K562 (cell line): ENCODE measurements at regions not wholly inside any gene's neighbourhood (a gene's known extent, or its start where the extent isn't known, plus 50 kb on each side); places are given as distances from the start of the nearest gene placed in this dataset.
"Not testable (repeated sequence)": the region's sequence is repeated elsewhere in the genome, so short reads cannot be mapped to it uniquely, and the experiment has no call there.

Source experiments
- ATAC-seq: fragments of 200-7000 bp; cut with Tn5 transposase; 3 replicates; pipeline ENCODE4 v1.9.1; 2020; ENCODE audit warnings: moderate library complexity
- BruUV-seq: library from RNA; stranded (reverse); fragments of 400-500 nt; replicated peaks from 2 replicates; lab custom pipeline; 2021; lab: Mats Ljungman, UMichigan
- CTCF ChIA-PET: fragments of 300-600 bp; formaldehyde crosslinking; extraction: SDS; loops from one replicate; lab custom pipeline; 2021; ENCODE audit warnings: low intra/inter-chr PET ratio; lab: Yijun Ruan, JAX
- POLR2A ChIA-PET: fragments of 300-600, 350-650 bp; sonication (Branson Sonifier 250); formaldehyde crosslinking; extraction: SDS; loops from one replicate; lab custom pipeline; 2021; ENCODE audit warnings: antibody characterized with exemption, inconsistent platforms; lab: Yijun Ruan, JAX
- DNase-seq, 4 experiments: peaks; one replicate each; pipeline versions ENCODE4 v3.0.0 to v3.0.0-alpha.2; 2011 to 2018; ENCODE audit warnings: low spot score in 3 of 4, mixed read lengths in 3 of 4; ENCODE audit errors: extremely low read depth in 1 of 4
- FAIRE-seq: peaks from 2 replicates; lab custom pipeline; 2011; peaks lifted over from hg19 to GRCh38; lab: Jason Lieb, UNC
- H2AFZ ChIP-seq: 2 replicates; pipeline ENCODE4 v1.6.0; 2011; ENCODE audit warnings: low read depth, low read length, control low read depth, inconsistent platforms
- H3K27ac ChIP-seq: fragments of 200-600 bp; 3 replicates; pipeline ENCODE4 v1.8.0; 2011; ENCODE audit warnings: low read depth, mild to moderate bottlenecking, control low read depth, inconsistent platforms, low read length, moderate library complexity, mixed read lengths; ENCODE audit errors: extremely low read depth
- H3K27me3 ChIP-seq, 2 experiments: fragments of 300-600 bp in 1 of 2; 2 replicates in 1 of 2; 3 replicates in 1 of 2; pipeline versions ENCODE4 v1.6.0 to v1.8.0; 2011; ENCODE audit warnings: inconsistent platforms in 2 of 2, low read length in 2 of 2, mild to moderate bottlenecking in 1 of 2, mixed read lengths in 1 of 2, moderate library complexity in 1 of 2; ENCODE audit not compliant: control insufficient read depth in 2 of 2, insufficient read depth in 2 of 2
- H3K36me3 ChIP-seq: fragments of 300-600 bp; 3 replicates; pipeline ENCODE4 v1.8.0; 2011; ENCODE audit warnings: mild to moderate bottlenecking, low read length, inconsistent platforms; ENCODE audit not compliant: control insufficient read depth, insufficient read depth
- H3K4me1 ChIP-seq, 2 experiments: fragments of 200-600 bp in 1 of 2; replicated peaks in 1 of 2; 2 replicates in 1 of 2; 3 replicates in 1 of 2; pipeline versions ENCODE4 v1.5.1 to v1.8.0; 2011; ENCODE audit warnings: inconsistent platforms in 2 of 2, low read length in 2 of 2, mild to moderate bottlenecking in 1 of 2, mixed read lengths in 1 of 2, moderate library complexity in 1 of 2; ENCODE audit not compliant: control insufficient read depth in 2 of 2, insufficient read depth in 2 of 2
- H3K4me2 ChIP-seq: 2 replicates; pipeline ENCODE4 v1.6.1; 2011; ENCODE audit warnings: low read length, control low read depth, inconsistent platforms, mixed read lengths; ENCODE audit not compliant: insufficient read depth
- H3K4me3 ChIP-seq: fragments of 200-600 bp; sonication (generic), shearing (Covaris generic); 2 replicates; pipeline ENCODE4 v1.5.1; 2016; ENCODE audit warnings: control low read depth, inconsistent platforms
- H3K79me2 ChIP-seq: fragments of 200-600 bp; 3 replicates; pipeline ENCODE4 v1.8.0; 2011; ENCODE audit warnings: low read length, inconsistent platforms; ENCODE audit not compliant: control insufficient read depth, insufficient read depth
- H3K9ac ChIP-seq, 2 experiments: 2 replicates each; pipeline versions ENCODE4 v1.6.0 to v1.6.1; 2011; ENCODE audit warnings: low read depth in 2 of 2, low read length in 2 of 2, control low read depth in 1 of 2, inconsistent platforms in 1 of 2, mild to moderate bottlenecking in 1 of 2, mixed read lengths in 1 of 2; ENCODE audit not compliant: insufficient read depth in 1 of 2
- H3K9me1 ChIP-seq: one replicate; pipeline ENCODE4 v1.6.0; 2011; ENCODE audit warnings: inconsistent platforms, mild to moderate bottlenecking, low read length, moderate library complexity; ENCODE audit not compliant: control insufficient read depth, insufficient read depth
- H3K9me3 ChIP-seq: replicated peaks from 2 replicates; pipeline ENCODE4 v1.5.1; 2011; ENCODE audit warnings: low read depth, low read length, inconsistent platforms; ENCODE audit not compliant: control insufficient read depth, insufficient read depth
- H4K20me1 ChIP-seq: replicated peaks from 2 replicates; pipeline ENCODE4 v1.6.1; 2011; ENCODE audit warnings: low read length, inconsistent platforms, mixed read lengths; ENCODE audit not compliant: control insufficient read depth, insufficient read depth
- CXXC5 ChIP-seq: fragments of 250-450 bp; sonication (Bioruptor Pico); IDR thresholded peaks from 2 replicates; pipeline ENCODE4 v1.8.0; 2022; ENCODE audit warnings: inconsistent platforms, mild to moderate bottlenecking, moderate library complexity
- MIER1 ChIP-seq: fragments of 450-650 bp; IDR thresholded peaks from 2 replicates; pipeline ENCODE4 v1.6.1; 2016; ENCODE audit warnings: antibody characterized with exemption, mild to moderate bottlenecking, low read depth
- SMAD4 ChIP-seq: fragments of 250-450 bp; sonication (Bioruptor Pico); conservative IDR thresholded peaks from 2 replicates; pipeline ENCODE4 v1.8.0; 2021; ENCODE audit warnings: inconsistent platforms, mild to moderate bottlenecking, moderate library complexity
- ZBED1 ChIP-seq: IDR thresholded peaks from 2 replicates; pipeline ENCODE4 v1.6.1; 2014
- ZNF146 ChIP-seq: IDR thresholded peaks from one replicate; pipeline ENCODE4 v1.6.1; 2018; ENCODE audit warnings: missing compliant biosample characterization; ENCODE audit not compliant: unreplicated experiment
- ZNF175 ChIP-seq: fragments of 200-800 bp; sonication (Bioruptor generic); IDR thresholded peaks from 2 replicates; pipeline ENCODE4 v1.6.1; 2016; ENCODE audit warnings: low read depth, mild to moderate bottlenecking, missing genetic modification characterization, missing compliant biosample characterization
- ZNF408 ChIP-seq: fragments of 250-450 bp; sonication (Bioruptor Pico); IDR thresholded peaks from 2 replicates; pipeline ENCODE4 v1.4.0; 2020; ENCODE audit warnings: low read depth, mild to moderate bottlenecking, moderate library complexity
- WGBS: fragments of 100-300 bp; shearing (Covaris generic); methylation state at CpG from one replicate; pipeline ENCODE4 v1.1.6; 2016; ENCODE audit warnings: low coverage, mixed read lengths; ENCODE audit not compliant: insufficient coverage; ENCODE audit errors: missing lambda C conversion rate; 5-methylcytosine and 5-hydroxymethylcytosine counted together
- in situ Hi-C: fragments of 300-500 bp; cut with MboI; formaldehyde crosslinking; loops from 4 replicates; pipeline ENCODE4 v1.15.0; 2018; ENCODE audit warnings: inconsistent platforms, mixed read lengths
- intact Hi-C: fragments of 100-400 bp; cut with micrococcal nuclease; formaldehyde crosslinking; loops from 2 replicates; pipeline ENCODE4 v1.14.2; 2022
- TF ChIP-seq, protein P1 (sequence below): fragments of 450-650 bp; IDR thresholded peaks from one replicate; pipeline ENCODE4 v1.6.1; 2018; ENCODE audit warnings: mild to moderate bottlenecking, moderate library complexity; ENCODE audit not compliant: partially characterized antibody
- TF ChIP-seq, protein P2 (sequence below): IDR thresholded peaks from 3 replicates; pipeline ENCODE4 v1.6.1; 2011; ENCODE audit warnings: borderline replicate concordance, mild to moderate bottlenecking, moderate library complexity; ENCODE audit not compliant: insufficient read length; ENCODE audit errors: extremely low read depth
- TF ChIP-seq, protein P3 (sequence below): fragments of 450-650 bp; formaldehyde crosslinking; conservative IDR thresholded peaks from 2 replicates; pipeline ENCODE4 v1.4.0; 2022; ENCODE audit warnings: mild to moderate bottlenecking, missing genetic modification characterization

DNA sequence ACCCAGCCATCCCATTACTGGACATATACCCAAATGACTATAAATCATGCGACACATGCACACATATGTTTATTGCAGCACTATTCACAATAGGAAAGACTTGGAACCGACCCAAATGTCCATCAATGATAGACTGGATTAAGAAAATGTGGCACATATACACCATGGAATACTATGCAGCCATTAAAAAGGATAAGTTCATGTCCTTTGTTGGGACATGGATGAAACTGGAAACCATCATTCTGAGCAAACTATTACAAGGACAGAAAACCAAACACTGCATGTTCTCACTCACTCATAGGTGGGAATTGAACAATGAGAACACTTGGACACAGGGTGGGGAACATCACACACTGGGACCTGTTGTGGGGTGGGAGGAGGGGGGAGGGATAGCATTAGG is 586.5 kb upstream of the CAMK1G start:
- H3K9me3 ChIP-seq, ATAC-seq, H3K27ac ChIP-seq, H3K4me1 ChIP-seq, H3K36me3 ChIP-seq, H3K9me1 ChIP-seq, H3K79me2 ChIP-seq, POLR2A ChIA-PET, H3K9ac ChIP-seq, BruUV-seq, H2AFZ ChIP-seq, H4K20me1 ChIP-seq, DNase-seq, H3K4me2 ChIP-seq, CTCF ChIA-PET, H3K4me3 ChIP-seq, FAIRE-seq, in situ Hi-C loops, H3K27me3 ChIP-seq, intact Hi-C loops: not testable (repeated sequence)
- peak; percentile 53 for TF ChIP-seq ZNF146 (CRISPR knock-in tag)
- 2% methylated on average over 2 of the region's 2 CpGs for WGBS

DNA sequence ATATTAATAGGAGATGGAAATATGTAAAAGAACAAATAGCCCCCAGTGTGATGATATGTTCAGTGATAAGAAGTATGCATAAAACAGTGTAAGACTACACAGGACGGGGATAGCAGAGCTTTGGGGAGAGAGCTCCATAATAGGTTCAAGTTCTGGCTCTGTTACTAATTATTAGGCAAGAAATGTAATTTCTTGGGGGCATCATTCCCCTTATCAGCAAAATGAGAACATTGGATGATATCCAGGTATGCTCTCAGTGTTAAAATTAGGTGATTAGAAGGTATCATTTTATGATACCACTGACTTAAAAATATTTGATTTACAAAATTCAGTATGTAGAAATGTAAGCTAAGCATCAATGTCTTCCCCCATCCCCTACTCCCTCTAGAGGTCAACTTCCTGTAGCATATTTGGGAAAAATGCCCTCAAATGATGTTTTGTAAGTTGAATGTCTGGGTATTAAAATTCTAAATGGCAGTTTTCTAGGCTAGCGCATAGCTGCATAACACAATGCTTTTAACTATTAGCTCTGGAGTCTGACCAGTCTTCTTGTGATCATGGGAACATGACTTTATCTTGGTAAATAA is 585.7 kb upstream of the CAMK1G start:
- no peaks in the 10 kb centered on the region for H3K27me3 ChIP-seq
- intact Hi-C loops, result no loop called here
- no peak for FAIRE-seq
- ChIA-PET POLR2A (no interaction called here), CTCF (no interaction called here)
- no peaks in the 10 kb centered on the region for H3K36me3 ChIP-seq
- in situ Hi-C loops, result no loop called here
- no TSS peak for BruUV-seq
- no peaks in the 10 kb centered on the region for H3K4me1 ChIP-seq
- no peak overlapping the region for H3K9ac ChIP-seq
- no peak overlapping the region for H3K4me3 ChIP-seq
- 0 out of 2 replicates have a peak, but pooled peaks cover 4% of the 10 kb centered on the region for H3K9me3 ChIP-seq
- ATAC-seq, result no peak
- no peak overlapping the region for H3K4me2 ChIP-seq
- H3K9me1 ChIP-seq, result no peaks in the 10 kb centered on the region
- DNase-seq, result no peak
- H3K27ac ChIP-seq, result no peak overlapping the region
- no peaks in the 10 kb centered on the region for H4K20me1 ChIP-seq
- H2AFZ ChIP-seq, result no peak overlapping the region
- WGBS, result 20% methylated on average over 2 of the region's 2 CpGs
- H3K79me2 ChIP-seq, result no peaks in the 10 kb centered on the region
- no peak for TF ChIP-seq SMAD4 (CRISPR knock-in tag)
- no peak for TF ChIP-seq ZNF408 (CRISPR knock-in tag)
- TF ChIP-seq ZNF175, result no peak
- TF ChIP-seq ZBED1, result no peak
- TF ChIP-seq, protein P1, sequence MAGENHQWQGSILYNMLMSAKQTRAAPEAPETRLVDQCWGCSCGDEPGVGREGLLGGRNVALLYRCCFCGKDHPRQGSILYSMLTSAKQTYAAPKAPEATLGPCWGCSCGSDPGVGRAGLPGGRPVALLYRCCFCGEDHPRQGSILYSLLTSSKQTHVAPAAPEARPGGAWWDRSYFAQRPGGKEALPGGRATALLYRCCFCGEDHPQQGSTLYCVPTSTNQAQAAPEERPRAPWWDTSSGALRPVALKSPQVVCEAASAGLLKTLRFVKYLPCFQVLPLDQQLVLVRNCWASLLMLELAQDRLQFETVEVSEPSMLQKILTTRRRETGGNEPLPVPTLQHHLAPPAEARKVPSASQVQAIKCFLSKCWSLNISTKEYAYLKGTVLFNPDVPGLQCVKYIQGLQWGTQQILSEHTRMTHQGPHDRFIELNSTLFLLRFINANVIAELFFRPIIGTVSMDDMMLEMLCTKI, result no peak
- TF ChIP-seq, protein P2, sequence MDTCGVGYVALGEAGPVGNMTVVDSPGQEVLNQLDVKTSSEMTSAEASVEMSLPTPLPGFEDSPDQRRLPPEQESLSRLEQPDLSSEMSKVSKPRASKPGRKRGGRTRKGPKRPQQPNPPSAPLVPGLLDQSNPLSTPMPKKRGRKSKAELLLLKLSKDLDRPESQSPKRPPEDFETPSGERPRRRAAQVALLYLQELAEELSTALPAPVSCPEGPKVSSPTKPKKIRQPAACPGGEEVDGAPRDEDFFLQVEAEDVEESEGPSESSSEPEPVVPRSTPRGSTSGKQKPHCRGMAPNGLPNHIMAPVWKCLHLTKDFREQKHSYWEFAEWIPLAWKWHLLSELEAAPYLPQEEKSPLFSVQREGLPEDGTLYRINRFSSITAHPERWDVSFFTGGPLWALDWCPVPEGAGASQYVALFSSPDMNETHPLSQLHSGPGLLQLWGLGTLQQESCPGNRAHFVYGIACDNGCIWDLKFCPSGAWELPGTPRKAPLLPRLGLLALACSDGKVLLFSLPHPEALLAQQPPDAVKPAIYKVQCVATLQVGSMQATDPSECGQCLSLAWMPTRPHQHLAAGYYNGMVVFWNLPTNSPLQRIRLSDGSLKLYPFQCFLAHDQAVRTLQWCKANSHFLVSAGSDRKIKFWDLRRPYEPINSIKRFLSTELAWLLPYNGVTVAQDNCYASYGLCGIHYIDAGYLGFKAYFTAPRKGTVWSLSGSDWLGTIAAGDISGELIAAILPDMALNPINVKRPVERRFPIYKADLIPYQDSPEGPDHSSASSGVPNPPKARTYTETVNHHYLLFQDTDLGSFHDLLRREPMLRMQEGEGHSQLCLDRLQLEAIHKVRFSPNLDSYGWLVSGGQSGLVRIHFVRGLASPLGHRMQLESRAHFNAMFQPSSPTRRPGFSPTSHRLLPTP, result no peak
- TF ChIP-seq MIER1, result no peak
- TF ChIP-seq, protein P3, sequence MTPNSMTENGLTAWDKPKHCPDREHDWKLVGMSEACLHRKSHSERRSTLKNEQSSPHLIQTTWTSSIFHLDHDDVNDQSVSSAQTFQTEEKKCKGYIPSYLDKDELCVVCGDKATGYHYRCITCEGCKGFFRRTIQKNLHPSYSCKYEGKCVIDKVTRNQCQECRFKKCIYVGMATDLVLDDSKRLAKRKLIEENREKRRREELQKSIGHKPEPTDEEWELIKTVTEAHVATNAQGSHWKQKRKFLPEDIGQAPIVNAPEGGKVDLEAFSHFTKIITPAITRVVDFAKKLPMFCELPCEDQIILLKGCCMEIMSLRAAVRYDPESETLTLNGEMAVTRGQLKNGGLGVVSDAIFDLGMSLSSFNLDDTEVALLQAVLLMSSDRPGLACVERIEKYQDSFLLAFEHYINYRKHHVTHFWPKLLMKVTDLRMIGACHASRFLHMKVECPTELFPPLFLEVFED (CRISPR knock-in tag), result no peak
- no peak for TF ChIP-seq CXXC5
